CD8-positive, alpha-beta memory T cell (primary cell): ENCODE measurements at regions not wholly inside any gene's neighbourhood (a gene's known extent, or its start where the extent isn't known, plus 50 kb on each side); places are given as distances from the start of the nearest gene placed in this dataset.

Experiments
- CTCF ChIA-PET: fragments of 350-600 bp; sonication (Branson Sonifier 250); formaldehyde crosslinking; loops from one replicate; lab custom pipeline; 2021; ENCODE audit warnings: antibody characterized with exemption; lab: Charles Lee
- POLR2A ChIA-PET: fragments of 350-600 bp; sonication (Branson Sonifier 250); formaldehyde crosslinking; loops from one replicate; lab custom pipeline; 2021; ENCODE audit warnings: antibody characterized with exemption; lab: Charles Lee
- DNase-seq, 5 donors: peaks; one replicate each; pipeline versions ENCODE4 v3.0.0 to v3.0.0-alpha.2; 2020 to 2022; ENCODE audit warnings: mixed read lengths in 1 of 5
- H3K27ac ChIP-seq: one replicate; pipeline ENCODE4 v1.7.0; 2013; ENCODE audit warnings: low read depth, mild to moderate bottlenecking, low read length, moderate library complexity
- H3K27me3 ChIP-seq: 2 replicates; pipeline ENCODE4 v1.7.0; 2013; ENCODE audit warnings: low read length, mild to moderate bottlenecking; ENCODE audit not compliant: insufficient read depth, poor library complexity, severe bottlenecking
- H3K36me3 ChIP-seq: 2 replicates; pipeline ENCODE4 v1.7.0; 2013; ENCODE audit warnings: mild to moderate bottlenecking, low read length, moderate library complexity; ENCODE audit not compliant: insufficient read depth
- H3K4me1 ChIP-seq: 2 replicates; pipeline ENCODE4 v1.7.0; 2013; ENCODE audit warnings: mild to moderate bottlenecking, low read length, moderate library complexity; ENCODE audit not compliant: insufficient read depth
- H3K4me3 ChIP-seq: 2 replicates; pipeline ENCODE4 v1.7.0; 2013; ENCODE audit warnings: mild to moderate bottlenecking, low read length
- H3K9me3 ChIP-seq: 2 replicates; pipeline ENCODE4 v1.7.0; 2013; ENCODE audit warnings: mild to moderate bottlenecking, low read length
- H3K27ac Mint-ChIP-seq, 8 donors: one replicate each; pipeline ENCODE4 v1.8.0; 2020 to 2021; ENCODE audit warnings: mixed read lengths in 8 of 8, mild to moderate bottlenecking in 6 of 8, inconsistent platforms in 3 of 8, moderate library complexity in 3 of 8
- H3K27me3 Mint-ChIP-seq, 2 donors: one replicate each; pipeline ENCODE4 v1.8.0; 2020 to 2021; ENCODE audit warnings: mixed read lengths in 2 of 2, mild to moderate bottlenecking in 1 of 2, moderate library complexity in 1 of 2
- H3K36me3 Mint-ChIP-seq, 3 donors: one replicate each; pipeline ENCODE4 v1.8.0; 2020 to 2021; ENCODE audit warnings: mixed read lengths in 3 of 3, inconsistent platforms in 1 of 3, mild to moderate bottlenecking in 1 of 3
- H3K4me1 Mint-ChIP-seq, 3 donors: one replicate each; pipeline ENCODE4 v1.8.0; 2020 to 2021; ENCODE audit warnings: mixed read lengths in 3 of 3, inconsistent platforms in 1 of 3, mild to moderate bottlenecking in 1 of 3
- H3K4me3 Mint-ChIP-seq, 7 donors: one replicate each; pipeline ENCODE4 v1.8.0; 2020 to 2021; ENCODE audit warnings: mixed read lengths in 7 of 7, mild to moderate bottlenecking in 6 of 7, moderate library complexity in 4 of 7, inconsistent platforms in 2 of 7
- H3K9me3 Mint-ChIP-seq, 5 donors: one replicate each; pipeline ENCODE4 v1.8.0; 2020 to 2022; ENCODE audit warnings: mixed read lengths in 5 of 5, mild to moderate bottlenecking in 3 of 5, moderate library complexity in 2 of 5, inconsistent platforms in 1 of 5

DNA sequence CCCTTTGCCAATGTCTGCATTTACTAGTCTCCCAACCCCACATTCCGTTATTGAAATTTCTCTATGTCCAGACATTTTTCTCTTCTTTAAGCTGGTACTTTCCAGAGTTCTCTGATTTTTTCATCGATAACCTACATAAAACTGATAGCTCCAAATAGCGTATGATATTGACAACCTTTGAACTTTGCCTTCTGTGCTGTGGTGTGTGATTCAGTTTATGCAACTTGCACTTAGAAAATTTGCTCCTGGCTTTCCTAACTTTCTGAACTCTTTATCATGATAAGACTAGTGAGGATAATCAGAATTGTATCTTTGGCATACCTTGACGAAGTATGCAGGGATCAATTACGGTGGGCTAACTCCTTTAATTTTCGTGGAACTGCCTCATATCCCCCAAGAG is 1261.3 kb downstream of the SI start:
- H3K36me3 ChIP-seq = no peaks in the 10 kb centered on the region
- Mint-ChIP-seq H3K27me3 (no peaks in the 10 kb centered on the region), H3K4me3 (no peak overlapping the region), H3K9me3 (peaks cover 2 to 30% (median 7%) of the 10 kb centered on the region in 5 donors), H3K36me3 (no peaks in the 10 kb centered on the region), H3K4me1 (no peaks in the 10 kb centered on the region), H3K27ac (no peak overlapping the region)
- H3K27ac ChIP-seq = no peak overlapping the region
- H3K4me1 ChIP-seq = no peaks in the 10 kb centered on the region
- ChIA-PET POLR2A (no interaction called here), CTCF (no interaction called here)
- H3K27me3 ChIP-seq = no peaks in the 10 kb centered on the region
- H3K9me3 ChIP-seq = no peaks in the 10 kb centered on the region
- DNase-seq = no peak
- no peak overlapping the region for H3K4me3 ChIP-seq

DNA sequence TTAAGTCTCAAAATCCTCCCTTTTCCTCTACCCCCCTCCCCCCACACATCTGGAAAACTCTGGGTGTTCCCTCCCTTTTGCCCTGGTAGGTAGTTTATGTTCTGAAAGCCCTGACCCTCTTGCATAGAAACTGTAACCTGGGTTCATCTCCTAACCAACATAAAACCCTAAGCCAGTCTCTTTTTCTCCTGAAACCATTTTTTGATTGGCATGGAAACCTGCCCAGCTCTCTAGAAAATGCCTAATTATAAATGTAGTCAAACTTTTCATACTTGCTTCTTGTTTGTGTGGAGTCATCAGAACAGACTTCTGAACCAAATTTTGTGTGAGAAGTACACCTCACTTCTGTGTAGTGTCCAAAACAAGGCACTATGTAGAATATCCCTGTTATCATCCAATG is 1264.4 kb downstream of the SI start:
- Histone ChIP-seq H3K36me3 (no peaks in the 10 kb centered on the region), H3K27ac (no peak overlapping the region), H3K27me3 (no peaks in the 10 kb centered on the region), H3K9me3 (no peaks in the 10 kb centered on the region), H3K4me3 (no peak overlapping the region), H3K4me1 (no peaks in the 10 kb centered on the region)
- DNase-seq = no peak
- H3K4me1 Mint-ChIP-seq = no peaks in the 10 kb centered on the region
- ChIA-PET POLR2A (no interaction called here), CTCF (no interaction called here)
- H3K9me3 Mint-ChIP-seq = peaks cover 2 to 29% (median 5%) of the 10 kb centered on the region in 5 donors
- H3K4me3 Mint-ChIP-seq = no peak overlapping the region
- H3K27ac Mint-ChIP-seq = no peak overlapping the region
- no peaks in the 10 kb centered on the region for H3K36me3 Mint-ChIP-seq
- H3K27me3 Mint-ChIP-seq = no peaks in the 10 kb centered on the region

DNA sequence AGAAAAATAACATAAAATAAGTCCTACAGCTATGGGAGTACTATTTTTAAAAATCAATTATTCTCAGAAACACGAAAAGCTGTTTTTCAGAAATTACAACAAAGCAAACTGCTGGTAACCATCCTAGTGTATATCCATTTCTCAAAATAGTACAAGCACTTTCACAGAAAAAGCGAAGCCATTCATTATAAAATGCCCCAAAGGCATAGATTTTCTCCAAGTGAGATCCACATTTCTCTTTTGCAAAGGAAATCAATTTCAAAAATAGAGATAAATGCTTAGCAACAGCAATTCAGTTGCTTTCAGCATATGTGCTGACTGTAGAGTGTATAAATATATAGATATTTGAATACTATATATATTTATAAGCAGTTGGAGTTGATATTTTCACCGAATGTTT is 1266.3 kb downstream of the SI start:
- Mint-ChIP-seq H3K4me3 (no peak overlapping the region), H3K27me3 (no peaks in the 10 kb centered on the region), H3K36me3 (no peaks in the 10 kb centered on the region), H3K4me1 (no peaks in the 10 kb centered on the region), H3K27ac (no peak overlapping the region), H3K9me3 (peaks cover 0 to 24% (median 5%) of the 10 kb centered on the region in 5 donors)
- H3K4me3 ChIP-seq = no peak overlapping the region
- CTCF ChIA-PET = no interaction called here
- no peaks in the 10 kb centered on the region for H3K36me3 ChIP-seq
- no peak for DNase-seq
- no peaks in the 10 kb centered on the region for H3K9me3 ChIP-seq
- H3K27me3 ChIP-seq = no peaks in the 10 kb centered on the region
- POLR2A ChIA-PET = no interaction called here
- no peaks in the 10 kb centered on the region for H3K4me1 ChIP-seq
- H3K27ac ChIP-seq = no peak overlapping the region

DNA sequence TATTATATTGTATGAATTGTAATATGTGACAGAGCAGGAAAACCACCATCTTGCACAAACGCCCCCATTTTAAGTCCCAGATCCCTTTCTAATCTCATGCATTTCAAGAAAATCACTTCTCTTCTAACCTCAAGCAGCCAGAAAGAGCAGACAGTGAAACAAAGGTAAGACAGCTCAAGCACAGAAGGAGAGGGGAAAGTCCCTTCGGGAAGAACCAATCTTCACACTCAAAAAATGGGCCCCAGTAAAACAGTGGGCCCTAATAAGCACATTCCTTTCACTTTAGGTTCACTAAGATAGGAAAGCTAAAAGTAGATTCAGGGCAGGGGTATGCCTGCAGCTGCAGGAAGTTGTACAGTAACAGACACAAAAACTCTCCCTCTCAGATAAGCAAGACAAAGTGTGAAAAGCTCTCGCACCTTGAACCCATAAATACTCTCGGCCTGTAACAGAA is 1268.7 kb downstream of the SI start:
- Mint-ChIP-seq H3K27ac (no peak overlapping the region), H3K27me3 (no peaks in the 10 kb centered on the region), H3K36me3 (no peaks in the 10 kb centered on the region), H3K4me1 (no peaks in the 10 kb centered on the region), H3K4me3 (no peak overlapping the region), H3K9me3 (peaks cover 0 to 14% (median 5%) of the 10 kb centered on the region in 5 donors)
- Histone ChIP-seq H3K27me3 (no peaks in the 10 kb centered on the region), H3K27ac (no peak overlapping the region), H3K4me1 (no peaks in the 10 kb centered on the region), H3K4me3 (no peak overlapping the region), H3K9me3 (no peaks in the 10 kb centered on the region), H3K36me3 (no peaks in the 10 kb centered on the region)
- no peak for DNase-seq
- POLR2A ChIA-PET = no interaction called here
- CTCF ChIA-PET = no interaction called here

DNA sequence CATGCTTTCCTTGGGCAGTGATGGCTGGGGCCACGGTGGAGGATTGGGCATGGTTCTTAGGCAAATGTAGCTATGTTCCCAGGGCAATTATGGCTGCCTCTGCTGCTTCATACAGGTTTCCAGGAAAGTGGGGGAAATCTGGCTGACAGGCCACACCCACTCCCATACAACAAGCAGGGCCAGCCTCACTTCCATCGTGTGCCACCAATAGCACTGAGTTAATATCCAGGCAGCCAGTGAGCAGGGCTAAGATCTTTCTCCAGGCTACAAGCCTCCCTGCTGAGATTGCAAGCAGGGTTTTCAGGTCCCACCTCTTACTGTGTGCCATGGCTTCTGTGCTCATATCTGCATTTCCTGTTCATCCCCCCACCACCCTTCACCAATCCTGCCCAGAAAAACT is 1291.9 kb downstream of the SI start:
- CTCF ChIA-PET = no interaction called here
- POLR2A ChIA-PET = no interaction called here

DNA sequence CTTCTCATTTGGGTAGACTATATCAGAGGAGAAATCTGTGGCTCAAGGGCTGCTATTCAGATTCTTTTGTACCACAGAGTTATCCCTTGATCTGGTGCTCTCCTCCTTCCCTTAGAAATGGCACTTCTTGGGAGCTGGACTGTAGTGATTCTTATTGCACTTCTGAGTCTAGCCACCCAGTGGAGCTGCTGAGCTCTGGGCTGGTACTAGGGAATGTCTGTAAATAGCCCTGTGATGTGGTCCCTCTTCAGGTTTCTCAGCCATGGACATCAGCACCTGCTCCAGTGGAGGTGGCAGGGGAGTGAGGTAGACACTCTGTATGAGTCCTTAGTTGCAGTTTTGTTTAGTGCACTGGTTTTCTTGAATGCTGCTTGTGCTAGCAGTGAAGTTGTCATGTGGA is 1292.6 kb downstream of the SI start:
- no peak overlapping the region for H3K27ac ChIP-seq
- H3K27me3 Mint-ChIP-seq = no peaks in the 10 kb centered on the region
- DNase-seq = no peak
- CTCF ChIA-PET = no interaction called here
- no peaks in the 10 kb centered on the region for H3K4me1 Mint-ChIP-seq
- H3K27me3 ChIP-seq = no peaks in the 10 kb centered on the region
- H3K9me3 Mint-ChIP-seq = peaks cover 10 to 30% (median 12%) of the 10 kb centered on the region in 5 donors
- POLR2A ChIA-PET = no interaction called here
- H3K4me3 Mint-ChIP-seq = no peak overlapping the region
- no peaks in the 10 kb centered on the region for H3K9me3 ChIP-seq
- no peaks in the 10 kb centered on the region for H3K36me3 ChIP-seq
- H3K36me3 Mint-ChIP-seq = no peaks in the 10 kb centered on the region
- no peak overlapping the region for H3K27ac Mint-ChIP-seq
- H3K4me1 ChIP-seq = no peaks in the 10 kb centered on the region
- no peak overlapping the region for H3K4me3 ChIP-seq

More for the DNA sequence above, 1291.9 kb downstream of the SI start:
- H3K4me3 Mint-ChIP-seq = no peak overlapping the region
- H3K4me3 ChIP-seq = no peak overlapping the region
- H3K27ac ChIP-seq = no peak overlapping the region
- no peak overlapping the region for H3K27ac Mint-ChIP-seq
- no peaks in the 10 kb centered on the region for H3K36me3 Mint-ChIP-seq
- H3K4me1 ChIP-seq = no peaks in the 10 kb centered on the region
- no peaks in the 10 kb centered on the region for H3K27me3 ChIP-seq
- no peaks in the 10 kb centered on the region for H3K4me1 Mint-ChIP-seq
- no peaks in the 10 kb centered on the region for H3K9me3 ChIP-seq
- DNase-seq = no peak
- H3K9me3 Mint-ChIP-seq = peaks cover 10 to 28% (median 12%) of the 10 kb centered on the region in 5 donors
- H3K27me3 Mint-ChIP-seq = no peaks in the 10 kb centered on the region
- no peaks in the 10 kb centered on the region for H3K36me3 ChIP-seq

DNA sequence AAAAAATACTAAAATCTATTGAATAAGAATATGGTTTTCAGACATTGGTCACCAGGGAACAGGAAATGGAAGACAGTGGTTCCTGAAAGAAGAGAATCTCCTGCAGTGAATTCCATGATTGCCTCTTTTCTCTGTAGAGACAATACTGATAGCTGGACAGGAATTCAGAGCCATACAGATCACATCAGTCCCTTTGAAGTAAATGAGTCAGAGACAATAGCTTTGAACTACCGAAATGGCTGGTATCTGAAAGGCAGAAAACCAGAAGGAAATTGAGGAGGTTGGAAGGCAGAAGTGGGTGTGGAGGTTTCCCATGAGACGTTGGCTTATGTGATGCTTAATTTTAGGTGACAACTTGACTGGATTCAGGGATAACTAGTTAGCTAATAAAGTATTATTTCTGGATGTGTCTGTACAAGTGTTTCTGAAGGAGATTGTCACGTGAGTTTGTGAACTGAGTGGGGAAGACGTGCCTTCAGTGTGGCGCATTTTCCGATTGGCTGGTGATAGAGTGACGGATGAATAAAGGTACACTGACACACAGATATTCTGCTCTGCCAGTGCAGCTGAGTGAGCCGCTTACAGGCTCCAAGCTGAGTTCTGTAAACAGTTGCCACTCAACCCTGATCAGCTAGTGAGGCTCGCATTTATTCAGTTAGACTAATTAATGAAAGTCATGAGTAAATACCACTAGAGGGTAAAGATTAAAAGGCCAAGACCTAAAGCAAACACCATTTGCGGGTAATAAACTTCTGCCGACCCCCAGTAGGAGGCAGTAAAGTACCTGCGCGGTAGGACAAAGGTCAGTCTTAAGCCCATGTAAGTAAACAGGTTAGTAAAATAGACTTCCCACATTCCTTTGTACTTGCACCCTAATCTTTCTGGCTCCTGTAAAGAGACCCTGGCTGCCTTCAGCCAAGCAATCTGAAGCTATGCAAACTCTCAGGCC is 1298.6 kb downstream of the SI start:
- H3K4me3 ChIP-seq = no peak overlapping the region
- no peak overlapping the region for H3K27ac Mint-ChIP-seq
- H3K36me3 Mint-ChIP-seq = no peaks in the 10 kb centered on the region
- no peak for DNase-seq
- H3K4me1 Mint-ChIP-seq = no peaks in the 10 kb centered on the region
- H3K4me1 ChIP-seq = no peaks in the 10 kb centered on the region
- no peaks in the 10 kb centered on the region for H3K27me3 Mint-ChIP-seq
- H3K36me3 ChIP-seq = no peaks in the 10 kb centered on the region
- CTCF ChIA-PET = no interaction called here
- no peaks in the 10 kb centered on the region for H3K9me3 ChIP-seq
- no peak overlapping the region for H3K4me3 Mint-ChIP-seq
- no peak overlapping the region for H3K27ac ChIP-seq
- H3K9me3 Mint-ChIP-seq = peaks cover 2 to 23% (median 12%) of the 10 kb centered on the region in 5 donors
- POLR2A ChIA-PET = no interaction called here
- H3K27me3 ChIP-seq = no peaks in the 10 kb centered on the region

DNA sequence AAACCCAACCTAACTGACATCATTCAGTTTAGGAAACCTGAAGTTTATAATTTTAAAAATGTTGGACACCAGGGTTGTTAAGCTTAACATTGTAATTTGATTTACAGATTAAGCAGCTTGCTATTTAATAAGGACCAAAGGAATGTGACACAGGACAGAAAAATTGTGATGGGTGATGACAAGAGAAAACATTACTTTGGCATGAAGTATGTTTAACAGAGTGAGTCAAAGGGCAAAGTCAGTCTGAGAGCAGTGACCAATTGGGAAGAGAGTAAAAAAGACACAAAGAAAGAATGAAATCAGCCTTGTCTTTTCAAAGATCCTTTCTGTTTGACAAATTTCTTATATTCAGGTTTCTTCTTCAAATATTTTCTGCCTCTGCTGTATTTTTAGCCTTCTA is 1301.6 kb downstream of the SI start:
- no peak overlapping the region for H3K27ac Mint-ChIP-seq
- H3K36me3 Mint-ChIP-seq = no peaks in the 10 kb centered on the region
- CTCF ChIA-PET = no interaction called here
- no peaks in the 10 kb centered on the region for H3K9me3 ChIP-seq
- no peaks in the 10 kb centered on the region for H3K27me3 ChIP-seq
- no peak for DNase-seq
- H3K36me3 ChIP-seq = no peaks in the 10 kb centered on the region
- no peak overlapping the region for H3K4me3 Mint-ChIP-seq
- H3K9me3 Mint-ChIP-seq = peaks cover 7 to 31% (median 11%) of the 10 kb centered on the region in 5 donors
- POLR2A ChIA-PET = no interaction called here
- no peaks in the 10 kb centered on the region for H3K27me3 Mint-ChIP-seq
- H3K4me1 ChIP-seq = no peaks in the 10 kb centered on the region
- H3K4me3 ChIP-seq = no peak overlapping the region
- no peaks in the 10 kb centered on the region for H3K4me1 Mint-ChIP-seq
- H3K27ac ChIP-seq = no peak overlapping the region
